GM21529 (cell line): ENCODE measurements at regions not wholly inside any gene's neighbourhood (a gene's known extent, or its start where the extent isn't known, plus 50 kb on each side); places are given as distances from the start of the nearest gene placed in this dataset.
A peak's percentile ranks its signal among the peaks of the same experiment; 100 is the strongest.

Source experiments
- ATAC-seq: cut with Tn5 transposase; IDR thresholded peaks from one replicate; pipeline ENCODE4 v1.9.1; 2021; ENCODE audit not compliant: unreplicated experiment

GRCh38 chr2:60066096-60066839 is 487.2 kb downstream of the BCL11A start:
- no peak for ATAC-seq

GRCh38 chr2:60064687-60065389 is 488.6 kb downstream of the BCL11A start:
- ATAC-seq, result no peak

GRCh38 chr2:60058781-60059180 is 494.7 kb downstream of the BCL11A start:
- peak; percentile 63 for ATAC-seq

GRCh38 chr2:60054571-60055340 is 498.7 kb downstream of the BCL11A start:
- ATAC-seq, result no peak

- no peak for ATAC-seq
Observed at GRCh38 chr2:60053791-60054190, 499.7 kb downstream of the BCL11A start.

GRCh38 chr2:60052601-60053000 is 500.9 kb downstream of the BCL11A start:
- no peak for ATAC-seq

- ATAC-seq, result peak; percentile 44
Observed at GRCh38 chr2:60051991-60052390, 501.5 kb downstream of the BCL11A start.

GRCh38 chr2:60047944-60048525 is 505.4 kb downstream of the BCL11A start:
- ATAC-seq, result no peak

- no peak for ATAC-seq
Observed at GRCh38 chr2:60047347-60047746, 506.1 kb downstream of the BCL11A start.

GRCh38 chr2:60046529-60046928 is 506.9 kb downstream of the BCL11A start:
- ATAC-seq, result no peak

GRCh38 chr2:60045456-60045855 is 508.0 kb downstream of the BCL11A start:
- ATAC-seq, result no peak

- no peak for ATAC-seq
Observed at GRCh38 chr2:60044484-60044883, 509.0 kb downstream of the BCL11A start.

- no peak for ATAC-seq
Observed at GRCh38 chr2:60042023-60042422, 511.4 kb downstream of the BCL11A start.

GRCh38 chr2:60033325-60033724 is 520.1 kb downstream of the BCL11A start:
- ATAC-seq, result no peak

GRCh38 chr2:60029566-60029883 is 523.9 kb downstream of the BCL11A start:
- ATAC-seq, result no peak

GRCh38 chr2:60028849-60029565 is 524.4 kb downstream of the BCL11A start:
- ATAC-seq, result no peak

GRCh38 chr2:60025496-60025895 is 528.0 kb downstream of the BCL11A start:
- no peak for ATAC-seq

- ATAC-seq, result no peak
Observed at GRCh38 chr2:60023256-60023985, 530.0 kb downstream of the BCL11A start.

- ATAC-seq, result no peak
Observed at GRCh38 chr2:60007671-60008070, 545.8 kb downstream of the BCL11A start.

- ATAC-seq, result no peak
Observed at GRCh38 chr2:60003076-60003475, 550.4 kb downstream of the BCL11A start.
